ENCODE measurements at regions not wholly inside any gene's neighbourhood (a gene's known extent, or its start where the extent isn't known, plus 50 kb on each side); places are given as distances from the start of the nearest gene placed in this dataset.

DNA sequence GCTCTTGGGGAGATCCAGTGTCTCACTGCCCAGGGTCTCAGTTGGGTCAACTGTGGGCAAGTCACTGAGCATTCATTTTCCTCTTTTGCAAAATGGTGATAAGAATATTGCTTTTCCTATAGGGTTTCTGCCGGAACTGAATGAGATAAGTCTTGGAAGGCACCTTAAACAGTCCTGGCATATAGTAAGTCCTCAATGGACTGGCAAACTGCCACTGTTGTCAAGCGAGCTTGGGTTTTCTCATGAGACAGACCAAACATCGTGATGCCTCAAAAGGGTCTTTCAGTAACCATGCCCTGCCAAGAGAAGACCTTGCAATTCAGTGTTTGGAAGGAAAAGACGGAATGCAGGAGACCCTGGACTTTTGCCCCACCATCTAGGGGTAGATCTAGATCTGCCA, 251.5 kb downstream of the WDR11 start:
- no peak for DNase-seq

- no peak for DNase-seq
These were observed 253.4 kb downstream of the WDR11 start for GRCh38 chr10:121104476-121105111.

- DNase-seq: no peak
These were observed 255.4 kb downstream of the WDR11 start for GRCh38 chr10:121106611-121107010.

DNA sequence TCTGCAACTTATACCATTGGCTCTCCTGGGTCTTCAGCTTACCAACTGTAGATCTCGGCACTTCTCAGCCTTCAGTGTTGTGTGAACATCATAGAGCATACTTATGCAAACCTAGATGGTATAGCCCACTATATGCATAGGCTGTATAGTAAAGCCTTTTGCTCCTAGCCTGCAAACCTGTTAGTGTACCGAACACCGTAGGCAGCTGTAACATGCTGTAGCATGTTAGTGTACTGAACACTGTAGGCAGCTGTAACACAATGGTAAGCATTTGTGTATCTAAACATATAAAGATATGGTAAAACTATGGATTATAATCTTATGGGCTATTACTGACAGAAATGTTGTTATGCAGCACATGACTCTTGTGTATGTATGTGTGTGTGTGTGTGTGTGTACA, 256.9 kb downstream of the WDR11 start:
- DNase-seq: no peak

- DNase-seq: no peak
These were observed 259.2 kb downstream of the WDR11 start for GRCh38 chr10:121110369-121110768.

DNA sequence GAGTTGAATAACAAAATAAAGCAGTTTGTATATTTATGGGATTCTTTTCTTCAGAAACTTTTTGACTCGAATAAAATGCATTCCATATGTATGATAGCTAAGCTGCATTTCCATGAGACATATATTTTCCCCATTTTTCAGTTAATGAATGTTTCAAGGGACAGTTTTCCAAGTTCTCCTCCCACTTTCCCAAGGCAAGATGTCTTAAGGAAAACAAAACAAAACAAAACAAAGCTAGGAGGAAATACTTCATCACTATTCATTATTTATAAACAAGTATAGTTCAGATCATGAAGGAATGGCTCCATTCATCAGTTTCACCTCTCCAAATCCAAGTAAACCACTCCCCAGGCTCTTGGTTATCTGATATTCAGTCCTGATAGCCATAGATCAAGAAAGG, 261.0 kb downstream of the WDR11 start:
- DNase-seq: no peak

DNA sequence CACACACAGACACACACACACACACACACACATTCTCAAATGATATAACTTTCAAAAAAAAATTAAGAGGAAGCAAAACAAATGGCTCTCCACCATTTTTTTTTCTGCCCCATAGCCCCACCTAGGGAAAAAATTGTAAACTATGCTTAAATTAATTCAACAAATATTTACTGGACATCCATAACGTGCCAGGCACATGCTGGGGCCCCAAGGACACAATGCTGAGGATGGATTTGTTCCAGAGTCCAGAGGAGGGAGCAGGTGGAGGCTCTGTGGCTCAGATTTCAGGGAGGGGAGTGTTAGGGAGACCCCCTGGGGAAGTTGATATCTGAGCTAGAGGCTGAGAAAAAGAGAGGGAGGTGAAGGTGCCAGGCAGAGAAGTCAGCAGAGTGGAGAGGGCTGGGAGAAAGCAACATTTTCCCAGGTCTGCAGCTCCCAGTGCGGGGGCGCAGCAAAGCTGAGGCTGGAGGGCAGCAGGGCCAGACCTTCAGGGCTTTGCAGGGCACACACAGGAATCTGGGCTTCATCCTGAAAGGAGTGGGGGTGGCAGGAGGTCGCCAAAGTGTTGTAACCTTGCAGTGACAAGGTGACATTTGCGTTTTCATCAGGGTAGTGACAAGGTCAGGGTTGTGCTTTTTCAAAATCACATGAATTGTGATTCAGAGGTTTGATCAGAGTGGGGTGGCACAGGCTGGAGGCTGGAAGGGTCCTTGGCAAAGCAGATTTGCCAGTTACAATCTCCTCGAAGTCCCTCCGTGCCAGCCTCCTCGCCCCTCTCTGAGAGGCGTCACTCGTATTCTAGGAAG, 261.6 kb downstream of the WDR11 start:
- DNase-seq: no peak

GRCh38 chr10:121113385-121113696, 262.2 kb downstream of the WDR11 start:
- DNase-seq: no peak

DNA sequence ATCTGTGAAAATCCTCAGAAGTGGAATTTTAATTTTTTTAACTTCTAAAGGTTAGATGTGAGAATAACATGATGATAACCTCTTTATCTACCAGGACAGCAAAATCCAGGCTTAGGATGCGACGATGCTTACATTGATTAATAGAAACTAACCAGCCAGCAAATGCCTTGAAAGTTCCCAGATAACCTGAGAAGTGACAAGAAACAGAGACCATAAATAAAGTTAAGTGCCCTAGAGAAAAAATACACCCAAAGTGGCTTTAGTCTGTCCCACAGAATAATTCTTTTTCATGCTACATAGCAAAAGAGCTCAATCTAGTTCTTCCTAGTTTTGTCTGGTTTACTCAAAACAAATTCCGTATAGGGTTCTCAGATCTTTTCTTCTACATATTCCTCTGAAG, 262.7 kb downstream of the WDR11 start:
- no peak for DNase-seq

DNA sequence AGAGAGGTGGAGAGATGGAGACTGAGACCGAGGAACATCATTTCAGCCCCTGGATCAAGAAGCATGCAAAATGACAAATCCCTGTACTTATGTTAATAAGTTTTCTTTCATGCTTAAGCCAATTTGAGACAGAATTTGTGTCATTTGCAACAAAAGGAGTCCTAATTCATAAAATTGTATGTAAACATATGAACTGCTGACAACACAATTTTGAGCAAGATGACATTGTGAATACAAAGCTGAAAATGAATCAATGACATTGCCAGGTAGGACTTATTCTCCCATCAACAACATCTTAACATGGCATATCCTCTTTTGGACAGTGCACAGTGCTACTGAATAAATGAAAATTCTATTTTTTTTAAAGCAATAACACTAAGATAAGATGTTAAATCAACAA, 264.0 kb downstream of the WDR11 start:
- DNase-seq: no peak

GRCh38 chr10:121121462-121121861, 270.3 kb downstream of the WDR11 start:
- no peak for DNase-seq

DNA sequence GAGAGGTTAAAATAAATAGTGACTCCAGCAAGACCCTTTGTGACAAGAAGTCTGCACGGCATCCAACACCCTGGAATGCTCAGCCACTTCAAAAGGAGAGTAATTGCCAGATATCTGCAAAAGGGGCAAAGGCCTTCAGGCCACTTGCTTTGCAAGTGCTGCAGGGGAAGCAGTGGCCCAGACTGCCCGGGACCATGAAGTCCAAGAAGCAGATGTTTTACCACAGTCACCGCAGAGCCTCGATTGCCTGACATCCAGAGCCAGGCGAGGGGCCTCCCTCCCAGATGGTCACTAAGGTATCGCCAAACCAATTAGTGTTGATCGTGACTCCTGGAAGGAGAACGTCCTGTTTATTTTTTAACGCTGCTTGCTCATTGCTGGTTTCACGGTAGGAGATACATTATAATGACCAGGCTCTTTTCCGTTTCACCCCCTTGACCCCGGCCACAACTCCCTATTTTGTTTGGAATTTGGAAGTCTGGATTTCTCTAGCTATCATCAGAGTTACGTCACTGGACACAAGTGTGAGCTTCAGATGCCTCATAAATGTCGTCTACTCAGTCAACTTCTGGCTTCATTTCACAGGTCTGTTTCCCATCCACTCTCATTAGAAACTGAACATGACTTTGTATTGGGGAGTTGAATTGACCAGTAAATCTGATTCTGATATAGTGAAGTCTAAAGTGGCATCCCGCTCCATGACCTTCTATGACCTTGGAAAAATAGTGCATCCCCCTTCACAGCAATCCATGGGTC, 276.2 kb downstream of the WDR11 start:
- no peak for DNase-seq

DNA sequence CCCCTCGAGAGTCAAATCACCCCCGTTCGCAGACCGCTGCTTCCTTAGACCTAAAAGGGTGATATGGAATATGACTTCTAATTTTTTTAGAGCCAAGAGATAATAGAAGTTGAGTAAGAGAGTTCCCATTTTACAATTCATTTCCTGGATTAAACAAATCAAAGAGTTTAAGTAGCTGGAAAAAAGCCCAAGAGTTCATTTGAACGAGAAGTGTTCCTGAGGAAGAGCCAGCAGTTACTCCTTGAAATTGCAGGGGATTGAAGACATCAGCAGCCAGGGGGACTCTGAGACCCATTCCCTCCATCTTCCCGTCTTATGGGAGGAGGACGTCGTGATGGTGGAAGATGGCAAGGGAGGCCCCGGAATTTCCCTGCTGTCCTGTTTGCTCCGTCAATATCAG, 277.0 kb downstream of the WDR11 start:
- no peak for DNase-seq

DNA sequence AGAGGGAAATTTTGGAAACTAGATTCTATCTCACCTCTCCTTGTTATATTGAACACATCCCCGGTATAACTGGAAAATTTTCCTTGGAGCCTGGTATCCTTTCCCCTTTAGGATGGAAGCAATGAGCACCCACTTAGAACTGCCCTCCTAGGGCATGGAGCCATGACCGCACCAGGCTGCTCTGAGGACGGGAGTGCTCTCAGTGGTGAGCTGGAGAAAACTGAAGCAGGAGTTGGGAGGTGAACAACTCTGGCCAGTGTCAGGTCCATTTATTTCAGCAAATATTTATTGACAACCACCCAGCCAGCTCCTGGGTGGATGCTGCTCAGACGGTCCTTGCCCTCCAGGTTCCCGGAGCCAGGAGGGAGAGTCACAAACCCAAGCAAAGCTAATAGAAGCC, 278.1 kb downstream of the WDR11 start:
- no peak for DNase-seq

GRCh38 chr10:121130382-121130781, 279.2 kb downstream of the WDR11 start:
- DNase-seq: no peak

DNA sequence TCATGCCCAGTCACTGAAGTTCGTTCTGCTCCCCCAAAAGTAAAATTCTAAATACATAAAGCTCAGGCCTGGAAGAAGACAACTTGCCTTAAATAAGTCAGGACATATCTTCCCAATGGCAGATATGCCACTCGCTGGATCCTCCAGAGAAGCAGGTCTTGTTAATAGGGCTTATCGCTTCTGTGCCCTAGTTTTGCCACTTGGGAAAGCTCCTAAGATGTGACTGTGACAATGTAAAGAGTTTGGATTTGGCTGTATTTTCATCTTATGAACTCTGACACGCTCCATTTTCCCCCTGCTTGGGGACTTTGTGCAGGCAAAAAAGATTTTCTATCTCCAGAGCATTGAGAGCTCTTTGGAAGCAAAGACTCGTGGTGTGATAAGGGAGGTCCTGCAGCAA, 279.9 kb downstream of the WDR11 start:
- no peak for DNase-seq

DNA sequence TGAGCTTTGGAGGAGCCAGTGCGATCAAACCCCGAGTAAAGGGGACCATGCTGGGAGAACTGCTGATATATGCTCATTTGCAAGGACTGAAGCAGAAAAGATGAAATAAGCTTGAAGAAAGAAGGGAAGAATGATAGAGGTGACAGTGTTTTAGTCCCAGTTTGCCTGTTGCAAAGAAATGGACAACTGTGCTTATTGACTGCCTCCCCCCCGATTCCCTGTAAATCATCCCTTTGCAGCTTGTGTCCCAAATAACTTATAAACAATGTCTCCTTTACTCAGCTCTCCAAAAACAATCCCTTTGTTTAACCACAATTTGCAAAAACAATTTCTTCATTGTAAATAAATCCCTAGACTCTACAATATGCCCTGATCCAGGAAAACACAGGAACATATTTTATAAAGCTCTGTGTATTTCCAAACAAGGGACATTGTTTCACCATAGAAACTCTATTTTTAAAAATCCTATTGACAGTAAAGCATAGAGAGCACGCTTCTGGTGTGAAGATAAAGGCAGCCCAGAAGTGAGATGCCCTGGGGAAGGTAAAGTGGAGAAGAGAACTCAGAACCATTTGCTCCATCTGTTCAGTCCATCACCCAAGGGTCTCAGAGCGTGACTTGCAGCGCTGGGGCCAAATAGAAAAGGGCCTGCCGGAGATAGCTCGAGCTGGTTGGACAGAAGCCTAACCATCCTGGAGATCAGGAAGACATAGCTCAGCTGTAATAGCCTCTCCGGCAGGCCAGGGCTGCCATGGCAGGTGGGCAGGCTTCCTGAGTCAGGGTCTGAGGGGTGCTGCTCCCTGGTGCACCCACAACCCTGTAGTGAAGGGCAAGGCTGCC, 280.5 kb downstream of the WDR11 start:
- DNase-seq: no peak

DNA sequence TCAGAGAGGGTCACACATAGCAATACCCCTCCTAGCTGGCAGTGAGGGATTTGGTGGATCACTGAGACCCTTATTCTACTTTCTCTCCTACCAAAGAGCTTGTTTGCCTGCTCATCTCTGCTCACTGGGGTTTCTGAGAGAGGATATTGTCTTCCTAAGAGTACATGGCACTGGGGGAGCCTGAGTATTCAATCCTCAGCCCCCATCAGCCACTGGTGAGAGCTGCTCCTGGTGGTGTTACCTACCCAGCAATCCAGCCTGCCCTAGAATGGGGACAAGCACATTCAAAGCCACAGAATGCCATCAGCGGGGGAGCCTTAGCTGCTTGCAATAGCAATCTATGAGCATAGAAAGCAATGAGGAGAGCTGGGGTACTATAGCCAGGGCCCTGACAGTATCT, 281.1 kb downstream of the WDR11 start:
- DNase-seq: no peak

GRCh38 chr10:121133901-121134300, 282.7 kb downstream of the WDR11 start:
- DNase-seq: no peak

DNA sequence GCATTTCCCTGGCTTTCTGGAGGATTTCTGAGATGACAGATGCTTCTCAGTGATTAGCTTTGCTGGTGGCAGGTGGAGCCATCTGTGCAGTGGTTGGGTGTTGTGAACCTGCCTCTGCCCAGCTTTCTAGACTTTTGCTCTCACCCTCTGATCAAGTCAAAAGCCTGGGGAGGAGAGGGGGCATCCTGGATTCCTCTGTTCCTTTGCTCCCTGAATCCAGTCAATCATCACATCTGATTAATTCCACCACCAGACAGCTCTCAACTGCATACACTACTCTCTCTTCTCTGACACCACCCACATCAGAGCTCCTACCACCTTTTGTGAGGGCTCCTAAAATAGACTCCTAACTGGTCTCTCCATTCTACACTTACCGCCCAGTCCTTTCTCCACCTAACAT, 283.5 kb downstream of the WDR11 start:
- DNase-seq: no peak

DNA sequence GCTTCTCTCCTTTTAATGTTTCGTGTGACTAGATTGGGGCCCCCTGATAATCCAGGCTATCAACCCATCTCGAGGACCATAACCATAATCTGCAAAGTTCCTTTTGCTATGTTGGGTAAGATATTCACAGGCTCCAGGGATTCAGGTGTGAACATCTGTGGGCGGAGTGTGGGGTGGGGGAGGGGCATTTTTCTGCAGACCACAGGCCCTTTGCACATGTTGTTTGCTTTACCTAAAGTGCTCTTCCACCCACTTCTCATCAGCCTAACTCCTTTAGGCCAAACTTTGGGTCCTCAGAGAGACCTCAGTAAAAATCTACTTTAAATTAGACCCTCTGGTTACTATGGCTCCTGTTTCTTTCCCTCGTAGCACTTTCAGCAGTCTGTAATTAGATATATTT, 284.4 kb downstream of the WDR11 start:
- DNase-seq: no peak

GRCh38 chr10:121137533-121137932, 286.4 kb downstream of the WDR11 start:
- no peak for DNase-seq

DNA sequence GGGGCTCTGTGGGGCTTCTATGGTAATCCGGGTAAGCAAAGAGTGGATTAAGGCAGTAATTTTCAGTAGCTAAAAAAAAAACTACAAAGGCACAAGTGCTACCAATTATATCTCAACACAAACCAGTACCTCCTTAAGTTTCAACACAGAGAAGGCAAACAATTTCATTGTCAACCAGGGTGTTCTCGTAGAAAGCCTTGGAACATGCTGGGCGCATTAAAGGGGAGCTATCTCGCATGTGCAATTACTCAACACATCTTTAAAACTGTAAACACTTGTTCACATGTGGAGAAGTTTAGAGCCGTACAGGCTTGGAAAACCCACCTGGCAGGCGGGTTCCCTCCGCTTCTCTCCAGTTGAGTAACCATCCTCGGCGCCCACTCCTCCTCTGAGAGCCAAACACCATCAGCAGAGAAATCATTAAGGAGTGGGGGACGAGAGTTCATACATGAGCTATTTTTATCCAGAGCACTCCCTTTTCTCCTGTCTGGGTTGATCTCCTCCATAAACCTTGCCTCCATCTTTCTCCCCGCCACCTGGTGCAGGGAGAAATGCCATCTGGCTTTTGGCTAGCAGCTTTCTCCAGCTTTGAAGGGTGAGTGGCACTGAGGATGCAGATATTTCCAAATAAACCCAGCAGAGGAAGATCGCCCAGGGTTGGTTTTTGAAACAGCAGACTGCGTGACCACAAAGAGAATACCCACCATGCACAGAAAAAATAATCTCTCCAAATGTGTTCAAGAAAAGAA, 287.1 kb downstream of the WDR11 start:
- no peak for DNase-seq
